Psoas muscle (tissue), 7 donors: ENCODE measurements at regions not wholly inside any gene's neighbourhood (a gene's known extent, or its start where the extent isn't known, plus 50 kb on each side); places are given as distances from the start of the nearest gene placed in this dataset.

Experiments used
- ATAC-seq, 4 donors: fragments of 200-7000 bp; cut with Tn5 transposase; one replicate each; pipeline ENCODE4 v1.9.1; 2020; ENCODE audit warnings: moderate library complexity in 3 of 4, mild to moderate bottlenecking in 2 of 4
- DNase-seq, 2 donors: peaks; one replicate each; pipeline ENCODE4 v3.0.0-alpha.2; 2020
- H3K27ac ChIP-seq: fragments of 200-600 bp; one replicate; pipeline ENCODE4 v1.8.0; 2022
- H3K27me3 ChIP-seq, 3 donors: fragments of 200-600 bp in 1 of 3; one replicate each; pipeline versions ENCODE4 v1.6.1 to v1.8.0; 2013 to 2022; ENCODE audit warnings: low read length in 2 of 3, mild to moderate bottlenecking in 2 of 3, moderate library complexity in 1 of 3; ENCODE audit not compliant: insufficient read depth in 3 of 3
- H3K36me3 ChIP-seq, 2 donors: fragments of 200-600 bp in 1 of 2; one replicate each; pipeline versions ENCODE4 v1.6.1 to v1.8.0; 2013 to 2022; ENCODE audit warnings: low read depth in 1 of 2, mild to moderate bottlenecking in 1 of 2, moderate library complexity in 1 of 2; ENCODE audit not compliant: insufficient read depth in 1 of 2
- H3K4me1 ChIP-seq: fragments of 200-600 bp; one replicate; pipeline ENCODE4 v1.8.0; 2022
- H3K4me3 ChIP-seq: fragments of 200-600 bp; one replicate; pipeline ENCODE4 v1.8.0; 2022; ENCODE audit warnings: mild to moderate bottlenecking
- H3K9me3 ChIP-seq: fragments of 200-600 bp; one replicate; pipeline ENCODE4 v1.8.0; 2022
- CTCF ChIP-seq: fragments of 200-600 bp; IDR thresholded peaks from one replicate; pipeline ENCODE4 v1.8.0; 2022; ENCODE audit warnings: antibody characterized with exemption
- WGBS, 3 donors: extraction: QIAGEN DNeasy Blood & Tissue Kit; methylation state at CpG; one replicate each; pipeline versions ENCODE4 v1.1.6 to v1.1.7; 2013; 5-methylcytosine and 5-hydroxymethylcytosine counted together
- intact Hi-C, 2 donors: fragments of 100-400 bp; cut with DNase I; formaldehyde crosslinking; loops; one replicate each; pipeline versions ENCODE4 v1.11.0 to v1.14.2; 2022
- donor health status: healthy with polysubstance abuse.
- donor health status: DM: no; HTN: no; CAD: no; lungs with moderate emphysema.
- donor health status: Bipolar disorder and iron deficiency.
- donor health status: healthy.
- donor health status: DM: yes; HTN: yes; CAD: no.
- donor health status: DM: no; HTN: no; CAD: no.
- donor health status: DM: yes; HTN: yes; CAD: no.

GRCh38 chr18:65025756-65026155 lies 725.1 kb upstream of the CDH7 start:
- Histone ChIP-seq H3K4me3 (no peak overlapping the region), H3K4me1 (no peaks in the 10 kb centered on the region), H3K27me3 (no peaks in the 10 kb centered on the region), H3K9me3 (peaks cover 6% of the 10 kb centered on the region), H3K36me3 (no peaks in the 10 kb centered on the region), H3K27ac (no peak overlapping the region)
- intact Hi-C loops = no loop called here
- TF ChIP-seq CTCF = no peak
- WGBS, 3 donors = 58 to 63% (median 58%) methylated on average over 2 of the region's 2 CpGs
- ATAC-seq (no peak), DNase-seq (no peak)

- no peaks in the 10 kb centered on the region for H3K36me3 ChIP-seq
- DNase-seq (no peak), ATAC-seq (no peak)
- no peaks in the 10 kb centered on the region for H3K27me3 ChIP-seq
- no peaks in the 10 kb centered on the region for H3K4me1 ChIP-seq
- TF ChIP-seq CTCF = no peak
- intact Hi-C loops = no loop called here
- 15 to 25% (median 16%) methylated on average over 2 of the region's 2 CpGs for WGBS, 3 donors
- H3K27ac ChIP-seq = no peak overlapping the region
- peaks cover 6% of the 10 kb centered on the region for H3K9me3 ChIP-seq
- no peak overlapping the region for H3K4me3 ChIP-seq
Measured at GRCh38 chr18:65021021-65021420, 729.8 kb upstream of the CDH7 start.

GRCh38 chr18:65018184-65018583 lies 732.6 kb upstream of the CDH7 start:
- ATAC-seq (no peak), DNase-seq (no peak)
- Histone ChIP-seq H3K27me3 (no peaks in the 10 kb centered on the region), H3K4me3 (no peak overlapping the region), H3K36me3 (no peaks in the 10 kb centered on the region), H3K4me1 (no peaks in the 10 kb centered on the region), H3K27ac (no peak overlapping the region), H3K9me3 (no peaks in the 10 kb centered on the region)
- TF ChIP-seq CTCF = no peak
- WGBS, 3 donors = 91 to 95% (median 94%) methylated on average over 1 of the region's 1 CpG
- intact Hi-C loops = no loop called here

- no peak for DNase-seq
- H3K9me3 ChIP-seq = no peaks in the 10 kb centered on the region
- TF ChIP-seq CTCF = no peak
- intact Hi-C loops = no loop called here
- ATAC-seq = no peak
- no peak overlapping the region for H3K27ac ChIP-seq
- no peaks in the 10 kb centered on the region for H3K4me1 ChIP-seq
- no peaks in the 10 kb centered on the region for H3K36me3 ChIP-seq
- whole genome bisulfite sequencing, 3 donors = 87 to 89% (median 87%) methylated on average over 10 of the region's 10 CpGs
- no peaks in the 10 kb centered on the region for H3K27me3 ChIP-seq
- H3K4me3 ChIP-seq = no peak overlapping the region
Measured at GRCh38 chr18:65017372-65017760, 733.4 kb upstream of the CDH7 start.

- 87 to 94% (median 92%) methylated on average over 12 of the region's 12 CpGs for WGBS, 3 donors
Measured at GRCh38 chr18:65016631-65017371, 734.0 kb upstream of the CDH7 start.

More at GRCh38 chr18:65016631-65017371, 734.0 kb upstream of the CDH7 start:
- no peak for DNase-seq
- intact Hi-C loops = no loop called here
- Histone ChIP-seq H3K4me3 (no peak overlapping the region), H3K27ac (no peak overlapping the region), H3K9me3 (no peaks in the 10 kb centered on the region), H3K4me1 (no peaks in the 10 kb centered on the region), H3K36me3 (no peaks in the 10 kb centered on the region), H3K27me3 (no peaks in the 10 kb centered on the region)
- ATAC-seq = no peak
- TF ChIP-seq CTCF = no peak
